ENCODE measurements at regions not wholly inside any gene's neighbourhood (a gene's known extent, or its start where the extent isn't known, plus 50 kb on each side); places are given as distances from the start of the nearest gene placed in this dataset.
A peak's percentile ranks its signal among the peaks of the same experiment; 100 is the strongest.

- DNase-seq, result no peak
Measured at GRCh38 chr5:74174366-74174765, 466.2 kb downstream of the ENC1 start.

GRCh38 chr5:74173665-74174064 lies 466.9 kb downstream of the ENC1 start:
- DNase-seq, result no peak

GRCh38 chr5:74173241-74173640 lies 467.3 kb downstream of the ENC1 start:
- no peak for DNase-seq

- no peak for DNase-seq
Measured at GRCh38 chr5:74169701-74170100, 470.8 kb downstream of the ENC1 start.

GRCh38 chr5:74167930-74168315 lies 472.6 kb downstream of the ENC1 start:
- DNase-seq, result no peak

GRCh38 chr5:74167206-74167929 lies 473.2 kb downstream of the ENC1 start:
- no peak for DNase-seq

GRCh38 chr5:74166064-74166463 lies 474.5 kb downstream of the ENC1 start:
- DNase-seq, result no peak

GRCh38 chr5:74164725-74165235 lies 475.7 kb downstream of the ENC1 start:
- no peak for DNase-seq

- no peak for DNase-seq
Measured at GRCh38 chr5:74162524-74162923, 478.0 kb downstream of the ENC1 start.

- DNase-seq, result no peak
Measured at GRCh38 chr5:74161170-74161569, 479.4 kb downstream of the ENC1 start.

- DNase-seq, result no peak
Measured at GRCh38 chr5:74156728-74157383, 483.7 kb downstream of the ENC1 start.

GRCh38 chr5:74155501-74155900 lies 485.0 kb downstream of the ENC1 start:
- no peak for DNase-seq

- DNase-seq, result no peak
Measured at GRCh38 chr5:74154526-74154925, 486.0 kb downstream of the ENC1 start.

- no peak for DNase-seq
Measured at GRCh38 chr5:74153255-74153790, 487.2 kb downstream of the ENC1 start.

- DNase-seq, result no peak
Measured at GRCh38 chr5:74152625-74153254, 487.8 kb downstream of the ENC1 start.

GRCh38 chr5:74152136-74152535 lies 488.4 kb downstream of the ENC1 start:
- no peak for DNase-seq

GRCh38 chr5:74149395-74149794 lies 491.1 kb downstream of the ENC1 start:
- DNase-seq, result peak in 1 of 2 donors; percentile 2

GRCh38 chr5:74148321-74148720 lies 492.2 kb downstream of the ENC1 start:
- no peak for DNase-seq

- DNase-seq, result no peak
Measured at GRCh38 chr5:74146796-74147195, 493.7 kb downstream of the ENC1 start.

GRCh38 chr5:74145951-74146350 lies 494.6 kb downstream of the ENC1 start:
- DNase-seq, result no peak

GRCh38 chr5:74143721-74144330 lies 496.7 kb downstream of the ENC1 start:
- DNase-seq, result no peak

- no peak for DNase-seq
Measured at GRCh38 chr5:74143151-74143550, 497.4 kb downstream of the ENC1 start.

GRCh38 chr5:74141053-74141452 lies 499.5 kb downstream of the ENC1 start:
- no peak for DNase-seq

Measured in CD4-positive, alpha-beta T cell treated with Interferon alpha-2 for 1 hour (primary cell).